ENCODE measurements at regions not wholly inside any gene's neighbourhood (a gene's known extent, or its start where the extent isn't known, plus 50 kb on each side); places are given as distances from the start of the nearest gene placed in this dataset.
"Not testable (repeated sequence)": the region's sequence is repeated elsewhere in the genome, so short reads cannot be mapped to it uniquely, and the experiment has no call there.

GRCh38 chr11:26839911-26840698 is 118.2 kb upstream of the SLC5A12 start:
- DNase-seq: no peak

GRCh38 chr11:26841818-26842473 is 120.1 kb upstream of the SLC5A12 start:
- peak; percentile 92 for DNase-seq

GRCh38 chr11:26842478-26843282 is 120.8 kb upstream of the SLC5A12 start:
- DNase-seq: peak; percentile 87

- DNase-seq: no peak
Observed at GRCh38 chr11:26843539-26843938, 121.7 kb upstream of the SLC5A12 start.

GRCh38 chr11:26844963-26845362 is 123.1 kb upstream of the SLC5A12 start:
- no peak for DNase-seq

GRCh38 chr11:26846227-26846626 is 124.4 kb upstream of the SLC5A12 start:
- peak; percentile 56 for DNase-seq

GRCh38 chr11:26847459-26847858 is 125.6 kb upstream of the SLC5A12 start:
- DNase-seq: peak; percentile 20

- DNase-seq: no peak
Observed at GRCh38 chr11:26847977-26848376, 126.1 kb upstream of the SLC5A12 start.

- no peak for DNase-seq
Observed at GRCh38 chr11:26849036-26849435, 127.2 kb upstream of the SLC5A12 start.

- peak; percentile 63 for DNase-seq
Observed at GRCh38 chr11:26851291-26851690, 129.4 kb upstream of the SLC5A12 start.

- DNase-seq: no peak
Observed at GRCh38 chr11:26851696-26852095, 129.8 kb upstream of the SLC5A12 start.

- DNase-seq: no peak
Observed at GRCh38 chr11:26858098-26858497, 135.8 kb upstream of the FIBIN start.

- no peak for DNase-seq
Observed at GRCh38 chr11:26859416-26859815, 134.5 kb upstream of the FIBIN start.

GRCh38 chr11:26860091-26860780 is 133.7 kb upstream of the FIBIN start:
- DNase-seq: peak; percentile 80

- peak; percentile 48 for DNase-seq
Observed at GRCh38 chr11:26860895-26861294, 133.0 kb upstream of the FIBIN start.

GRCh38 chr11:26862801-26863200 is 131.1 kb upstream of the FIBIN start:
- peak; percentile 60 for DNase-seq

GRCh38 chr11:26865703-26866102 is 128.2 kb upstream of the FIBIN start:
- DNase-seq: no peak

- DNase-seq: no peak
Observed at GRCh38 chr11:26867286-26867685, 126.6 kb upstream of the FIBIN start.

- DNase-seq: no peak
Observed at GRCh38 chr11:26878959-26879581, 114.8 kb upstream of the FIBIN start.

- DNase-seq: not testable (repeated sequence)
Observed at GRCh38 chr11:26882363-26882880, 111.5 kb upstream of the FIBIN start.

GRCh38 chr11:26891501-26891900 is 102.4 kb upstream of the FIBIN start:
- peak; percentile 37 for DNase-seq

- DNase-seq: peak; percentile 29
Observed at GRCh38 chr11:26896719-26897118, 97.2 kb upstream of the FIBIN start.
